Medulla oblongata (tissue), 1 donor: ENCODE measurements at regions not wholly inside any gene's neighbourhood (a gene's known extent, or its start where the extent isn't known, plus 50 kb on each side); places are given as distances from the start of the nearest gene placed in this dataset.
A peak's percentile ranks its signal among the peaks of the same experiment; 100 is the strongest.

ENCODE experiments used
- DNase-seq: peaks from one replicate; pipeline ENCODE4 v3.0.0-alpha.2; 2015; ENCODE audit errors: extremely low spot score

- DNase-seq, result no peak
Observed at GRCh38 chr11:62030071-62030684, 62.7 kb upstream of the FTH1 start.

GRCh38 chr11:62026739-62027370 is 59.4 kb upstream of the FTH1 start:
- DNase-seq, result no peak

- DNase-seq, result peak; percentile 74
Observed at GRCh38 chr11:62025487-62026105, 58.2 kb upstream of the FTH1 start.

GRCh38 chr11:62024936-62025486 is 57.6 kb upstream of the FTH1 start:
- peak; percentile 22 for DNase-seq

GRCh38 chr11:62022211-62022610 is 54.8 kb upstream of the FTH1 start:
- DNase-seq, result no peak

- no peak for DNase-seq
Observed at GRCh38 chr11:62020661-62021060, 53.2 kb upstream of the FTH1 start.

GRCh38 chr11:62018981-62019664 is 51.7 kb upstream of the FTH1 start:
- no peak for DNase-seq

- no peak for DNase-seq
Observed at GRCh38 chr11:62017878-62018655, 50.6 kb upstream of the FTH1 start.
